Tibial nerve (tissue), 4 donors: ENCODE measurements at regions not wholly inside any gene's neighbourhood (a gene's known extent, or its start where the extent isn't known, plus 50 kb on each side); places are given as distances from the start of the nearest gene placed in this dataset.
"Not testable (repeated sequence)": the region's sequence is repeated elsewhere in the genome, so short reads cannot be mapped to it uniquely, and the experiment has no call there.

Source experiments
- DNase-seq, 2 donors: peaks; one replicate each; pipeline ENCODE4 v3.0.0-alpha.2; 2019; ENCODE audit warnings: low spot score in 2 of 2
- H3K27ac ChIP-seq, 4 donors: fragments of 200-600 bp; sonication (generic) in 3 of 4; one replicate each; pipeline ENCODE4 v1.5.1; 2017 to 2019; ENCODE audit warnings: mild to moderate bottlenecking in 1 of 4
- H3K27me3 ChIP-seq, 2 donors: fragments of 200-600 bp; sonication (generic) in 1 of 2; one replicate each; pipeline versions ENCODE4 v1.5.1 to v1.6.0; 2017 to 2019
- H3K36me3 ChIP-seq, 3 donors: fragments of 200-600 bp; sonication (generic); one replicate each; pipeline ENCODE4 v1.5.1; 2018 to 2019
- H3K4me1 ChIP-seq, 4 donors: fragments of 200-600 bp; sonication (generic) in 3 of 4; one replicate each; pipeline ENCODE4 v1.5.1; 2017 to 2019
- H3K4me3 ChIP-seq, 4 donors: fragments of 200-600 bp; sonication (generic) in 3 of 4; one replicate each; pipeline ENCODE4 v1.5.1; 2017 to 2019; ENCODE audit warnings: mild to moderate bottlenecking in 1 of 4, moderate library complexity in 1 of 4
- H3K9me3 ChIP-seq, 4 donors: fragments of 200-600 bp; sonication (generic) in 3 of 4; one replicate each; pipeline ENCODE4 v1.5.1; 2017 to 2019
- CTCF ChIP-seq, 5 experiments: fragments of 200-600 bp in 3 of 5; fragments of 450-650 bp in 2 of 5; sonication (generic) in 3 of 5; IDR thresholded peaks; one replicate each; pipeline ENCODE4 v1.5.1; 2016 to 2019; ENCODE audit warnings: antibody characterized with exemption in 5 of 5, mild to moderate bottlenecking in 3 of 5, moderate library complexity in 2 of 5
- EP300 ChIP-seq, 2 donors: sonication (generic); formaldehyde crosslinking; IDR thresholded peaks; one replicate each; pipeline ENCODE4 v1.6.1; 2017; ENCODE audit warnings: antibody characterized with exemption in 2 of 2, mild to moderate bottlenecking in 1 of 2
- POLR2A ChIP-seq, 2 donors: fragments of 450-650 bp; IDR thresholded peaks; one replicate each; pipeline ENCODE4 v1.6.1; 2017; ENCODE audit warnings: antibody characterized with exemption in 2 of 2, mild to moderate bottlenecking in 2 of 2, moderate library complexity in 2 of 2
- WGBS, 2 donors: methylation state at CpG; one replicate each; pipeline ENCODE4 v1.1.5; 2018; 5-methylcytosine and 5-hydroxymethylcytosine counted together

DNA sequence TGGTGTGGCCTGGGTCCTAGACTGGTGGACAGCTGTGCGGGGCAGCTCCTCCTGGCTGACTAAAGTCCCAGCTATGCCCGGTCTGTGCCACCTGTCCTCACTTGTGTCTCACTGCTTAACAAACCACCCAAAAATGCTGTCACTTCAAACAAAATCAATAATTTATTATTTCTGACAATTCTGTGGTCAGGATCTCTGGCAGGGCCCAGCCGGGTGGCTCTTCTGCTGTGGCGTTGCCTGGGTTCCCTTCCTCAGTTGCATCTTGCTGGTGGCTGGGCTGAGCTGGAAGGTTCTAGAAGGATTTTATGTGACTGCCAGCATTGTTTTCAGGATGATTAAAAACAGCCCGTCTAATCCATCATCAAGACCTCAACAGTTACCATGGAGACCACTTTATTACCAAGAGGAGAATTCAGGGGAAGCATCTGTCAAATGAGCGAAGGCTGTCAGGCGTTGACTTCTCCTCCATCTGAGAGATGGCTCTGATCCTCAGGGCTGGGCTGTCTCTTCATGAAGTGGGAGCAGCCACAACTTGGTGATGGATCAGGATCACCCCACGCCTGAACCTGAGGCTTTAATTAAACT lies 280.6 kb upstream of the SFSWAP start:
- 70 to 79% methylated on average over 8 of the region's 8 CpGs for WGBS, 2 donors
- DNase-seq = no peak
- Histone ChIP-seq H3K27ac (no peak overlapping the region), H3K36me3 (no peaks in the 10 kb centered on the region), H3K4me3 (no peak overlapping the region), H3K9me3 (peaks cover 0 to 11% (median 0%) of the 10 kb centered on the region in 4 donors), H3K27me3 (peaks cover 0 to 7% of the 10 kb centered on the region in 2 donors), H3K4me1 (no peaks in the 10 kb centered on the region)
- TF ChIP-seq EP300 (IDR thresholded peaks at IDR 0.05) = no peak
- no peak for TF ChIP-seq CTCF (IDR thresholded peaks at IDR 0.05)
- no peak for TF ChIP-seq POLR2A (IDR thresholded peaks at IDR 0.05)

GRCh38 chr12:131431126-131431655 lies 279.7 kb upstream of the SFSWAP start:
- WGBS, 2 donors = 94% methylated on average over 13 to 16 of the region's 17 CpGs
- DNase-seq = not testable (repeated sequence)

DNA sequence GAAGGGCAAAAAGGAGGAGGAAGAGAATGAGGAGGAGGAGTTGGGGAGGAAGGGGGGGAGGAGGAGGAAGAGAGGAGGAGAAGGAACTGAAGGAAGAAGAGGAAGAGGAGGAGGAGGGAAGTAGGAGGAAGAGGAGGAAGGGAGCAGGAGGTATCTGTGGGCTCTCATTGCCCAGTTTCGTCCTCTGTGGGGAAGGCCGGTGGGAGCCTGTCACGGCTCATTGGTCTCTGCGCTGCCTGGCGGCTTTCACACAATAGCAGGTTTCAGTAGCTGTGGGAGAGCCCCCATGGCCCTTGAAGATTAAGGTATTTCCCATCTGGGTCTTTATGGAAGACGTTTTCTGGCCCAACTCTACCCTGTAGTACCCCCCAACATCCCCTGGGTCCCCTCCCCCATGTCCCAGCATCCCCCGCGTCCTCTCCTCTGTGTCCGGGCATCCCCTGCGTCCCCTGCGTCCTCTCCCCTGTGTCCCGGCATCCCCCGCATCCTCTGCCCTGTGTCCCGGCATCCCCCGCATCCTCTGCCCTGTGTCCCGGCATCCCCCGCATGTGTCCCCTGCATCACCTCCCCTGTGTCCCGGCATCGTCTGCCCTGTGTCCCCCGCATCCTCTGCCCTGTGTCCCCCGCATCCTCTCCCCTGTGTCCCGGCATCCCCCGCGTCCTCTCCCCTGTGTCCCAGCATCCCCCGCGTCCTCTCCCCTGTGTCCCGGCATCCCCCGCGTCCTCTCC lies 278.2 kb upstream of the SFSWAP start:
- no peaks in the 10 kb centered on the region for H3K36me3 ChIP-seq
- DNase-seq = no peak
- WGBS, 2 donors = 52 to 53% methylated on average over 14 to 22 of the region's 29 CpGs

More at GRCh38 chr12:131431126-131431655, 279.7 kb upstream of the SFSWAP start:
- H3K27me3 ChIP-seq, H3K4me3 ChIP-seq, H3K4me1 ChIP-seq, H3K27ac ChIP-seq, H3K36me3 ChIP-seq: not testable (repeated sequence)
- peaks cover 0 to 11% (median 0%) of the 10 kb centered on the region in 4 donors for H3K9me3 ChIP-seq

DNA sequence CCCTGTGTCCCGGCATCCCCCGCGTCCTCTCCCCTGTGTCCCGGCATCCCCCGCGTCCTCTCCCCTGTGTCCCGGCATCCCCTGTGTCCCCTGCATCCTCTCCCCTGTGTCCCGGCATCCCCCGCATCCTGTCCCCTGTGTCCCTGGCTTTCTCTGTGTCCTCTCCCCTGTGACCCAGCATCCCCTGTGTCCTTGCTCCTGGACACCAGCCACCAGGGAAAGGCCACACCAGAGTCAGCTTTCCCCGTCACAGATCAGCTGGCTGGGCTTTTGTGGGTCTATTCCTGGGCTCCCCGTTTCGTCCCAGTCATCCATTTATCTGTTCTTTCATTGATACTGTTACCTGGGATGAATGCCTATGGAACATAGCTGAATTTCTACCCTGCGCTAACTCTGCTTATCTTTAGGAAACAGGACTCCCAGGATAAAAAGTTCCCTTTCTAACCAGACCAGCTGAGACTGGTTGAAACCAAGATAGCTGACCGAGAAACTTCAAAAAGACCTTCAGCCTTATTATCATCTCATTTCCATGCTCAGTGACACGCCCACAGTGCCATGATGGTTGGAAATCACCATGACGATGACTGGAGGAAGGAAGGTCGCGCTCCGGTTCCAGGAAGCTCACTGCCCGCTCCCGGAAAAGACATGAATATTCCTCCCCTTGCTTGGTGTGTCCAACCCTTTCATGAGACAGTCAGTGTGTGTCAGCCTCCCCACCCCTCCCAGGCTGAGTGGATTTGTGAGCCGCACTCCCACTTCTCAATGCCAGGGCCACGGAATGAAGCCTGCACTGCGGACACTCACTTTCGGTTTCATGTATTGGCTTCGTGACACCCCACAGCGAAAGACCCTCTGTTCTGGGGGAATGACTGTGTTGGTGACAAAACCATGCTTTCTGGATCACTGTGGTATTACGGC lies 276.4 kb upstream of the SFSWAP start:
- Histone ChIP-seq H3K36me3 (no peaks in the 10 kb centered on the region), H3K27me3 (peaks cover 0 to 14% of the 10 kb centered on the region in 2 donors), H3K9me3 (peaks cover 0 to 11% (median 0%) of the 10 kb centered on the region in 4 donors), H3K4me3 (no peak overlapping the region), H3K4me1 (no peaks in the 10 kb centered on the region), H3K27ac (no peak overlapping the region)
- DNase-seq = no peak
- 68 to 70% methylated on average over 19 to 21 of the region's 28 CpGs for WGBS, 2 donors
- TF ChIP-seq POLR2A (IDR thresholded peaks at IDR 0.05) = no peak
- TF ChIP-seq CTCF (IDR thresholded peaks at IDR 0.05) = no peak
- no peak for TF ChIP-seq EP300 (IDR thresholded peaks at IDR 0.05)

More for the DNA sequence above, 278.2 kb upstream of the SFSWAP start:
- Histone ChIP-seq H3K4me1 (no peaks in the 10 kb centered on the region), H3K27ac (no peak overlapping the region), H3K4me3 (no peak overlapping the region), H3K9me3 (peaks cover 0 to 11% (median 0%) of the 10 kb centered on the region in 4 donors), H3K27me3 (peaks cover 0 to 12% of the 10 kb centered on the region in 2 donors)
- no peak for TF ChIP-seq EP300 (IDR thresholded peaks at IDR 0.05)
- TF ChIP-seq CTCF (IDR thresholded peaks at IDR 0.05) = no peak
- TF ChIP-seq POLR2A (IDR thresholded peaks at IDR 0.05) = no peak

DNA sequence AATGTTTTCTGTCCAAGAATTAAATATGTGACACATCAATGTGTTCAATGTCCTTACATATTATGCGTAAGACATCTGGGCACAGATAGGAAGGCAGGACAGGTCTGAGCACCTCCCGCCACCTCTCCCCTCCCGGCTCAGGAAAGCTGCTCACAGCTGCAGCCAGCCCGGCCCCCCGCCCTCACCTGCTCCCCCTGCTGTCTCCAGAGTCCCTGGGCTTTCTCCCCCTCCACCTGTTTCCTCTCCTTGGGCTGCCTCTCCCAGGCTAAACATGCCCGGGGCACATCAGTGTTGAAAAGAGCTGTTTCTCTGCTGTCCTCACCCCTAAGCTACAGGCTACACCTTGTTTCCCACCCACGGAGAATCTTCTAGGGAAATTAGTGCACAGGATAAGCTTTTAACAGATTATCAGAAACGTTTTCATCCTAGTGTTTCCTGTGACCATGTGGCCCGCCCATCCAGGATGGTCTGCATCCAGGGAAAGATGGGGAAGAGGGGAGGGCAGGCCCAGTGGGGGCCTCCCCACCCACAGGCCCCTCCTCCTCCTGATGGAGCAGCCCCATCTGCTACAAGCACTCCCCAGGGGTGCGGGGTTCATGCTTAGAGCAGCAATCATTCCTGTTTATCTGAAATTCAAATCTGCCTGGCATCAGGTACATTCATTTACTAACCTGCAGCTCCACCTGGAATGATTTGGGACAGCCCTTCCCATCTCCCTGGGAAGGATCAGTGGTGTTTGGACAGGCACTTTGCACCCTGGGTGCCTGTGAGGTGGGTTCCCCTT lies 273.8 kb upstream of the SFSWAP start:
- Histone ChIP-seq H3K36me3 (no peaks in the 10 kb centered on the region), H3K9me3 (no peaks in the 10 kb centered on the region), H3K4me1 (no peaks in the 10 kb centered on the region), H3K4me3 (no peak overlapping the region), H3K27me3 (peaks cover 0 to 14% of the 10 kb centered on the region in 2 donors), H3K27ac (no peak overlapping the region)
- TF ChIP-seq CTCF (IDR thresholded peaks at IDR 0.05) = no peak
- no peak for TF ChIP-seq POLR2A (IDR thresholded peaks at IDR 0.05)
- TF ChIP-seq EP300 (IDR thresholded peaks at IDR 0.05) = no peak
- no peak for DNase-seq
- 51 to 55% methylated on average over 10 of the region's 10 CpGs for WGBS, 2 donors
